CD1c-positive myeloid dendritic cell (primary cell): ENCODE measurements at regions not wholly inside any gene's neighbourhood (a gene's known extent, or its start where the extent isn't known, plus 50 kb on each side); places are given as distances from the start of the nearest gene placed in this dataset.
A peak's percentile ranks its signal among the peaks of the same experiment; 100 is the strongest.

Source experiments
- DNase-seq: peaks from one replicate; pipeline ENCODE4 v3.0.0-alpha.2; 2016; ENCODE audit errors: extremely low spot score

GRCh38 chr15:85847031-85847430 is 52.3 kb upstream of the KLHL25 start:
- no peak for DNase-seq

- no peak for DNase-seq
Measured at GRCh38 chr15:85849946-85850345, 55.2 kb upstream of the KLHL25 start.

- DNase-seq, result no peak
Measured at GRCh38 chr15:85852969-85853368, 58.2 kb upstream of the KLHL25 start.

DNA sequence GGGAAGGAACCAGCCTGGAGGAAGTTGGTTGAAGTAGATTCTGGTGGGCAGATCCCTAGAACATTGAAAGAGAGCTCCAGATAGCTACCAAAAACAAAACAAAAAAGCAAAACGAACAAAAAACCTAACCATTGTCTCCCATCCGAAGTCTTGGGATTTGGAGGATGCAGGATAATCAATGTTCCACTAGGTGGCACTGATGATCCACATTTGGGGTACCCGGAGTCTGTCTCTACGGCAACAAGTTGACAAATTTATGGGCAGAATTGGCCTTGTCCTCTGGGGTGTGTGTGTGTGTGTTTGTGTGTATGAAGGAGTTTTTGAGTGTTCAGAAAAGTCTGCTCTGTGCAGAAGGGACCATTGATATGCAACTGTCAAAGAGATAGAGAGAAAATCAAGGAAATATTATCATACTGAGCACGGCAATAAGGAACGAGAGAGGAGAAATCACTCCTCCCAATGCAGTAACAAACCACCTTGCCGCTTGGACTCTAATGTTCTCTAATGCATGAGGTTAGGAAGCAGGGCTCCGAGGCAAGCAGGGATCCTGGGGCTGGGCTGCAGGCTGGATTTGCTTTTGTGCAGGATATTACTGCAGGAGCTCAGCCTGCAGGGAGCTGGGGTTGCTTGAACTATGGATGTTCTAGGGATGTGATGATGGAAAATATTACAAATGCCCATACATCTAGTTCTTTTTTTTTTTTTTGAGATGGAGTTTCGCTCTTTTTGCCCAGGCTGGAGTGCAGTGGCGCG is 59.8 kb upstream of the KLHL25 start:
- DNase-seq, result peak; percentile 76

DNA sequence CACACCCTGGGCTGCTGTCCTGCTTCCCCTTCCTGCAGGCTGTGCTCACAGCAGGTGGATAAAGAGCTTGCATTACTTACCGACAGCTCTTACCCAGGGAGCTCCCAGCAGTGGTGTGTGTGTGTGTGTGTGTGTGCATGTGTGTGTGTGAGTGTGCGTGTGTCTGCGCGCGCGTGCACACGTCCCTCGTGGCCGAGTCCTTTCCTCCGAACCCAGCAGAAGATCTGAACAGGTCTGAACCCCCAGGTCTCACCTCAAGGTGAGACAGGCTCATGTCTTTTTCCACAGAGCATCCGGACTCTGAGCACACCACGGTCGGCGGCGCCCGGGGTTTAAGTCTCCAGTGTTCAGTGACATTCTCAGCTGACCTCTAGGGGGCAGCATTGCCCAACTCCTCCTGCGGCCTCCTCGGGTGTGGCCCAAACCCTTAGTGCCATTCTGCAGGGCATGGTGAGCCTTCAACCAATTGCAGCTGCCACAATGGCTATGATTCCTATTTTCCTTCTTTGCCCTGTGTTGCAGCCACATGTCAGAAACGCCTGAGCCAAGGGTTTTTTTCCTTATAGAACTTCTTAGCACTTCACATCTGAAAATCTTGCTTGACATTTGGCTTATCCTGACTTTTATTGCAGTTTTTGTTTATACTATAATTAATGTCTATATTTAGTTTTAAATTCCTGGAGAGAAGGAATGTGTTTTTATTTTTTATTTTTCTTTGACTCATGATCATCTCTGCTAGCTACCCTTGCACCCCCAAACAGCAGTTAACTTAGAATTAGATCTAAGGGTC is 64.1 kb upstream of the KLHL25 start:
- peak; percentile 75 for DNase-seq

DNA sequence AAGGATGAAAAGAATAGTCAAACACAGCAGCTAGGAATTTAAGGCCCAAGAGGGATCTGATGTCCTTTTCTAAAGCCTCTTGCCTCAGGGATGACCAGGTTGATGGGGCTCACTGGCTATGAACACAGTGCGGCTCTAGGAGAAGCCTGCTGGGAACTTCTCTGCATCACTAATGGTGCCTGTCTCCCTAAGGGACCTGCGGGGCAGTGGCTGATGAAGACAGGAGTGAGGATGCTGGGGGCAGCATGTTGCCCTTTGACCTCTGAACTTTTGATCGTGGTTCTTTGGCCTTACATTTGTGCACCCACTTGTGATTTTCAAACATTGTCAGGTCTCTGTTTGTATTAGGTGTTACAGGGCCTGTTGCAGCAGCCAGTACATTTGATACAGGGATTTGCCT is 64.9 kb upstream of the KLHL25 start:
- no peak for DNase-seq

GRCh38 chr15:85860394-85861161 is 65.9 kb upstream of the KLHL25 start:
- DNase-seq, result no peak

- peak; percentile 2 for DNase-seq
Measured at GRCh38 chr15:85865070-85865684, 70.5 kb upstream of the KLHL25 start.

- DNase-seq, result no peak
Measured at GRCh38 chr15:85867250-85867649, 72.5 kb upstream of the KLHL25 start.

DNA sequence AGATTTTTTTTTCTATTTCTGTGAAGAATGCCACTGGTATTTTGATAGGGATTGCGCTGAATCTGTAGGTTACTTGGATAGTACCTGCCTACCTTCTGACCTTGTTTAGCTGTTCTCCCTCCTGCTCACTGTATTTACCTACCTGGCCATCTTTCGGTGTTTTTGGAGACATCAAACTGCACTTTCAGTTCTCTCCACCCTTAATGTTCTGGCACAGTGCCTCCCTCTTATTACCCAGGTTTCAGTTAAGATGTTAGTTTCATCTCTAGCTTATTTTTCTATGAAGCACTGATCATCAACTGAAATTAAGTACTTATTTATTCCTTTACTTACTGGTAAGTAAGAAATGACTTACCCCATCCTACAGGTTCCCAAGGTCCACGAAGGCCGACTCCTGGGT is 74.4 kb upstream of the KLHL25 start:
- no peak for DNase-seq

DNA sequence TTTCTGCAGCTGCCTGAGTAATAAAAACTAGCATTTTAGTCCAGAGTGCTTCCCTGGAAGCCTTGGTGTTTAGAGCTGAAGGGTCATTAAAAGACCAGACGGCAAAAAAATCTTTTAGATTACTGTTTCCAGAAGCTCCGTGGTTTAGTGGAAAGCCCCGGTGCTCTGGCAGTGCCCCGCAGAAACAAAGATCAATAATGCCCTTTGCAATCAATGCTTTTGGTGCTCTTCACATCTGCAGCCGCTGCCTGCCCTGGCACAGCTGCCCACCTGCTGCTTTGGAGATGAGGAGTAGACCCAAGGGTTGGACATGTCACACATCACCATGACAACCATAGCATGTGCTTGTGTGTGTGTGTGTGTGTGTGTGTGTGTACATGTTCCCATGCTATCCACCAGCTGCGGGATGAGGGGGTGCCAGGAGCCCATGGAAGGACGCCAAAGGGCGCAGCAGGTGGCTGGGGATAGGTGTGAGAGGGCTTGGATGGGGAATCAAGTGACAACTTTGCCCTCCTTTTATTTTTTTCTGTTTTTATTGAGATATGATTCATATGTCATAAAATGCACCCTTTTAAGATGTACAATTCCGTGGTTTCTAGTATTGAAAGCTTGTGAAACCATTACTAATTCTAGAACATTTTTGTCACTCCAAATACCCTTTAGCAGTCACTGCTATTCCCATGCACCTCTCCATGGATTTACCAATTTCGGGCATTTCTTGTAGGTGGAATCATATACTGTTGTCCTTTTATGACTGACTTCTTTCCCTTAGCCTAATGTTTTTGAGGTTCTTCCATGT is 75.7 kb upstream of the KLHL25 start:
- no peak for DNase-seq

GRCh38 chr15:85871545-85871944 is 76.8 kb upstream of the KLHL25 start:
- no peak for DNase-seq

DNA sequence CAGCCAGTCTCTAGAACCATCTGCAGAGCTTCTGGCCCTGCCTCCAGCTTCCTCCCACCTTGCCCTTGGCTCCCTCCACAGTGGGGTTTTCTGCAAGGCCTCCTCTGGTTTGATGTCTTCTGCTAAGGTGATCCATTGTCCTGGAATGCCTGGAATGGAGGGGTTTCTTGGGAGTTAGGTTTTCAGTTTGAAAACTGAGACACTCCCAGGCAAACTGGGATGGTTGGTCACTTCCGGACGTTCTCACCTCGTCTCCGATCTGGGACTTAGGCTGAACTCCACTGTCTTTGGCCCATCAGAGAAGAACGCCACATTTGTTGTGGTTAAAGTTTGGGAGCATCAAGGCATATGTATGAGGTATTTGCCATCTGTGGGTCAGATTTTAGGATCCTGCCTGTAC is 77.4 kb upstream of the KLHL25 start:
- DNase-seq, result no peak

GRCh38 chr15:85874236-85874635 is 79.5 kb upstream of the KLHL25 start:
- DNase-seq, result no peak

DNA sequence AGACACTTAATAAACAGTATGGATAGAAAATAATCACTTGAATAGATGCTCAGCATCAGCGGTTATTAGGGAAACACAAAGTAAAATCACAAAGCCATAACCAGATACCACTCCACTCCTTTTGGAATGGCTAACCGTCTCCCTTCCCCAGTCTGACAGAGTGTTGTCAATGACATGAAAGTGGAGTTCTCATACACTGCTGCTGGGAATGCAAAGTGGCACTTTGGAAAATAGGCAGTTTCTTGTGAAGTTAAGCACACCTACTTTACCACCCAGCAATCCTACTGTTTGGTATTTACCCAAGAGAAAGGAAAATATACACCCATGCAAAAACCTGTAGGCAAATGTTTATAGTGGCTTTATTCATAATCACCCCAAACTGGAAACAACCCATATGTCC is 81.0 kb upstream of the KLHL25 start:
- no peak for DNase-seq

GRCh38 chr15:85878828-85879225 is 84.1 kb upstream of the KLHL25 start:
- no peak for DNase-seq

DNA sequence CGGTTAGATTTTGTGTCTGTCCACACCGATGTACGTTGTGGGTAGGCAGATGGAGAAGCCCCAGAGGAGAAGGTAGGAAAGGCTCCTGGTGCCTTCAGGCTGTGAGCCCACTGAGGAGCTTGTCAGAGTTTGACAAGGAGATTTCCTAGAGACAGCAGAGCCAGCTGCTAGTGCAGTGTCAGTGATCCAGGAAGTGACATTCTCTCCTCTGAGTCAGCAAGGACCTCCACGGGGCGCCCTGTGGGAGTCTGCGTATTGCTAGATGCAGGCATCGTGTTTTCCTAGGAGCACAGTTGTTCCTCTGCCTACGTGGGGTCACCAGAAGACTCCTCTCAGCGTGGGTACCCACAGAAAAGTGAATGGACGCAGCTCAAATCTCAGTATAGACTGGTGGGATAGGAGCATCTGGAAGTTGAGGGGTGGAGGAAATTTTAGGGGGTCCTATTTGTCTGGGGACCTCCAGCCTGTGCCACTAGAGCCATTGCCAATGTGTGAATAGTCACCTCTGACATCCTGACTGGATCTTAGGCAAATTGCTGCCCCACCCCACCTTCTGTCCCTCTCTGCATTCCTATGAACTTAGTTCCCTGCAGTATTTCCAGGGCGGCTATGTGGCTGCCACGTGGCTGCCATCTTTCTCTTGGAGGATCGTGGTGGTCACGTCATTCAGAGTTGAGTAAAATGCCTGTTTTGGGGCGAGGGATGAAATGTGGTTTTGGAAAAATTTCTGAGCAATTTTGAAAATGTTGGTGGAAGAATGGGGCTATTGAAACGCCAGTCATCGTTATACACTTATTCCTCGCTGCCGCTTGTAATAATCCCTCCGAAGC is 84.8 kb upstream of the KLHL25 start:
- DNase-seq, result no peak

- no peak for DNase-seq
Measured at GRCh38 chr15:85880501-85881190, 85.9 kb upstream of the KLHL25 start.

- no peak for DNase-seq
Measured at GRCh38 chr15:85886309-85886811, 91.6 kb upstream of the KLHL25 start.
